ENCODE measurements at regions not wholly inside any gene's neighbourhood (a gene's known extent, or its start where the extent isn't known, plus 50 kb on each side); places are given as distances from the start of the nearest gene placed in this dataset.

DNA sequence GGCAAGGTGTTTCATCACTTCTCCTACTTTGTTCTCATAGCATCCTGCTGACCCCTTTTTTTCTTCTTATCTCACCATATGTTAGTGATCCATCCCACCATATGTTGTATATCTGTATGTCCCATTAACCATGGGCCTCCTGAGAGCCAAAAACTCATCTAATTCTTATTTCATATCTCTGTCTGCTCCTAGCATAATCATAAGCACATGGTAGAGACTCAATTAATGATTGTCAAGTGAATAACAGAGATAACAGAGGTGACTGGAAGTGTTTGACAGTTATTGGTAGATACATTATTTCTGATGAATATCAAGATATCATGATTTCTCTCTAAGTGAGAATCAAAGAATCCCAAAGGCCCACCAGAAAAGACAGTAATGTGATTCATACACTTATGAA, 138.1 kb upstream of the MPPED2 start:
- no peak for TF ChIP-seq POLR2A (IDR thresholded peaks at IDR 0.05; ENCODE audit: low read depth, low read length)
- no peak for TF ChIP-seq TAF1 (IDR thresholded peaks at IDR 0.05; ENCODE audit: low read depth, low read length)
